ENCODE measurements at regions not wholly inside any gene's neighbourhood (a gene's known extent, or its start where the extent isn't known, plus 50 kb on each side); places are given as distances from the start of the nearest gene placed in this dataset.

DNA sequence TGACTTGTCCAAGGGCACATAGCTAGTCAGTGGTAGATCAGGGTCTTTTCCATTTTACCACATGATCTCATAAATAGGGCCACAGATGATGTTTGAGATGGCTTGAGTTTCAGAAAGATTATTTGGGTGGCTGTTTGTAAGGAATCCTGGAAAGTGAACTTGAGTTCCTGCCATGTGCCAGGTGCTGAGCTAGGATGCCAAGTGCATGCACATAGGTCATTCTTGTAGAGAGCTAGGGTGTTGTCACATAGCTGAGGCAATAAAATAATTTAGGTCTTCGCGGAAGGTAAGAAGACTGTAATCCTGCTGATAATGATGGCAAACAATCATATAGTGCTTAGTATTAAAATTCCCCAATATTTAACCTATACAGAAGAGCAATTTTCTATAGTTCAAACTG is 1162.6 kb upstream of the TENM4 start:
- no peaks in the 10 kb centered on the region for H3K27me3 Mint-ChIP-seq (ENCODE audit: insufficient read depth, unreplicated experiment)
- no TSS peak for BruUV-seq (replicated peaks)
- ChIA-PET POLR2A (no interaction called here), CTCF (interaction anchor here (0.6 kb wide), 1 partner anchor 149 kb away, joined by 4 read pairs; no protein-coding TSS in a partner anchor)
- TF ChIP-seq CTCF (IDR thresholded peaks at IDR 0.05; ENCODE audit: unreplicated experiment) = no peak
- DNase-seq (ENCODE audit: unreplicated experiment) = no peak
- no peaks in the 10 kb centered on the region for H3K36me3 Mint-ChIP-seq (ENCODE audit: insufficient read depth, unreplicated experiment)
- H3K9me3 Mint-ChIP-seq (ENCODE audit: unreplicated experiment) = no peaks in the 10 kb centered on the region
- intact Hi-C loops (cut with micrococcal nuclease) = no loop called here
- H3K4me1 Mint-ChIP-seq (ENCODE audit: insufficient read depth, unreplicated experiment) = peaks cover 11% of the 10 kb centered on the region
- H3K4me3 Mint-ChIP-seq (ENCODE audit: unreplicated experiment) = no peak overlapping the region
- no peak overlapping the region for H3K27ac Mint-ChIP-seq (ENCODE audit: low read depth, unreplicated experiment)

- Mint-ChIP-seq H3K36me3 (ENCODE audit: insufficient read depth, unreplicated experiment) (no peaks in the 10 kb centered on the region), H3K27me3 (ENCODE audit: insufficient read depth, unreplicated experiment) (no peaks in the 10 kb centered on the region), H3K4me1 (ENCODE audit: insufficient read depth, unreplicated experiment) (peaks cover 4% of the 10 kb centered on the region), H3K27ac (ENCODE audit: low read depth, unreplicated experiment) (no peak overlapping the region), H3K4me3 (ENCODE audit: unreplicated experiment) (no peak overlapping the region), H3K9me3 (ENCODE audit: unreplicated experiment) (no peaks in the 10 kb centered on the region)
- ChIA-PET POLR2A (no interaction called here), CTCF (no interaction called here)
- peak; percentile 49 for DNase-seq (ENCODE audit: unreplicated experiment)
- intact Hi-C loops (cut with micrococcal nuclease) = no loop called here
- no peak for TF ChIP-seq CTCF (IDR thresholded peaks at IDR 0.05; ENCODE audit: unreplicated experiment)
- BruUV-seq (replicated peaks) = no TSS peak
Measured at GRCh38 chr11:80598905-80599304, 1158.1 kb upstream of the TENM4 start.

DNA sequence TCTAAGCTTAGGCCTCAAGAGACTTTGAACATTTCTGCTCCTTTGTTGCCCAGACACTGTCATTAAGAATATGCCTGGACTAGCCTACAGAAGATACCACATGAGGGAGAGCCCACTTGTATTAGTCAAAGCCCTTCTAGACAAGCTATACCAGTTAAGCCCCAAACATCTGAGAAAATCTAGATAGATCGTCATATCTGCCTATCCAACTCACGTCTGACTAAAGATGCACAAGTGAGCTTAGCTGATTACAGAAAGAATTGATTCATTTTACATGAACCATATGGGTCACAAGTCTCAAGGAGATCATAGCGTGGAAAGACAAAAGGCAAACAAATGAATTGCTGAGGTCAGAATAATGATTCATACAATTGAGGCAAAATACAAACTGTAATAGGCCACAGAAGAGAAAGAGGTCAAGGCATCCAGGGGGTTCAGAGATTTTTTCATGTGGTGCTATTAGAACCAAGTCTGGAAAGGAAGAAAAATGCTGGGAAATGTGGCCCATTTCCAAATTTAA is 1155.5 kb upstream of the TENM4 start:
- CTCF ChIA-PET = no interaction called here
- intact Hi-C loops (cut with micrococcal nuclease) = no loop called here
- Mint-ChIP-seq H3K36me3 (ENCODE audit: insufficient read depth, unreplicated experiment) (no peaks in the 10 kb centered on the region), H3K4me3 (ENCODE audit: unreplicated experiment) (no peak overlapping the region), H3K27ac (ENCODE audit: low read depth, unreplicated experiment) (no peak overlapping the region), H3K27me3 (ENCODE audit: insufficient read depth, unreplicated experiment) (no peaks in the 10 kb centered on the region), H3K4me1 (ENCODE audit: insufficient read depth, unreplicated experiment) (peaks cover 16% of the 10 kb centered on the region), H3K9me3 (ENCODE audit: unreplicated experiment) (no peaks in the 10 kb centered on the region)
- no peak for TF ChIP-seq CTCF (IDR thresholded peaks at IDR 0.05; ENCODE audit: unreplicated experiment)
- no TSS peak for BruUV-seq (replicated peaks)
- DNase-seq (ENCODE audit: unreplicated experiment) = no peak
- POLR2A ChIA-PET = interaction anchor here (0.6 to 0.7 kb wide), 2 partner anchors 103 to 414 kb away, joined by 3 to 4 read pairs; no protein-coding TSS in a partner anchor

DNA sequence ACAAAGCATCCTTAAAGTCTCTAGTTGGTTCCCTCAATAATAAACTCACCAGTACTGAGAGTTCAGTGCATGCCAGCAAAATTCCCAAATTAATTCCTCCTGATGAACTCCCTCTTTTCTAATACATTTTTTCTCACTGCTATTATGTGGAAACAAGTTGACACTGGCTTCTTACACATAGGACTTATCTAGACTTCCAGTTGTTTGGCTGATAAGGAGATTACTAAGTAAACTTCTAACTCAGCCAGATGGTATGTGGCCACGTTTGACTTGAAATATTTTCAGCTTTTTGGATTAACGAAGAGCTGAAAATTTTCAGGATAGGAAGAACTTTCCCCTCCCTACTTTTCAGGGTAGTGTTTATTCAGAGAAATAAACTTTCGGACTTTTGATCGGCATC is 1154.2 kb upstream of the TENM4 start:
- peaks cover 16% of the 10 kb centered on the region for H3K4me1 Mint-ChIP-seq (ENCODE audit: insufficient read depth, unreplicated experiment)
- intact Hi-C loops (cut with micrococcal nuclease) = loop anchor here (2.0 kb wide), 1 partner anchor 412 kb away; no protein-coding TSS in a partner anchor
- ChIA-PET CTCF (no interaction called here), POLR2A (no interaction called here)
- no TSS peak for BruUV-seq (replicated peaks)
- no peak for TF ChIP-seq CTCF (IDR thresholded peaks at IDR 0.05; ENCODE audit: unreplicated experiment)
- H3K9me3 Mint-ChIP-seq (ENCODE audit: unreplicated experiment) = no peaks in the 10 kb centered on the region
- H3K27ac Mint-ChIP-seq (ENCODE audit: low read depth, unreplicated experiment) = no peak overlapping the region
- no peaks in the 10 kb centered on the region for H3K36me3 Mint-ChIP-seq (ENCODE audit: insufficient read depth, unreplicated experiment)
- H3K27me3 Mint-ChIP-seq (ENCODE audit: insufficient read depth, unreplicated experiment) = no peaks in the 10 kb centered on the region
- DNase-seq (ENCODE audit: unreplicated experiment) = no peak
- H3K4me3 Mint-ChIP-seq (ENCODE audit: unreplicated experiment) = no peak overlapping the region

All from MCF 10A (cell line).